ENCODE measurements at regions not wholly inside any gene's neighbourhood (a gene's known extent, or its start where the extent isn't known, plus 50 kb on each side); places are given as distances from the start of the nearest gene placed in this dataset.

DNA sequence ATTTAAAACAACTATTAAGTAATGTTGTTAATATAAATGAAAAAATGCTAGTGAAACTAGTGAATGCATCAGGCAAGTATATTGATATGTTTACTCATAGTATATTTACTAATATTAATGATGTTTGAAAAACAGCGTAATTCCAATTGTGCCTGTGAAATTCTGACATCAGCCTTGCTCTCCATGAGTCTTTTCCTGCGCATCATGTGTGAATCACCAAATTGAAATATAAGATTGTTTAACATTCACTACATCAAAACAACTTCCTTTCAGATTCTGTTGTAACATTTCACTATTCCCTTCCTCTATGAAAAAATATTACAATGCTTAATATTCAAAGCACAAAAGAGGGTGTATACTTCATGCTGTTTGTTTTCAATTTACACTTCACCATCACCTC is 1995.9 kb upstream of the SEL1L start:
- TF ChIP-seq, protein P1, sequence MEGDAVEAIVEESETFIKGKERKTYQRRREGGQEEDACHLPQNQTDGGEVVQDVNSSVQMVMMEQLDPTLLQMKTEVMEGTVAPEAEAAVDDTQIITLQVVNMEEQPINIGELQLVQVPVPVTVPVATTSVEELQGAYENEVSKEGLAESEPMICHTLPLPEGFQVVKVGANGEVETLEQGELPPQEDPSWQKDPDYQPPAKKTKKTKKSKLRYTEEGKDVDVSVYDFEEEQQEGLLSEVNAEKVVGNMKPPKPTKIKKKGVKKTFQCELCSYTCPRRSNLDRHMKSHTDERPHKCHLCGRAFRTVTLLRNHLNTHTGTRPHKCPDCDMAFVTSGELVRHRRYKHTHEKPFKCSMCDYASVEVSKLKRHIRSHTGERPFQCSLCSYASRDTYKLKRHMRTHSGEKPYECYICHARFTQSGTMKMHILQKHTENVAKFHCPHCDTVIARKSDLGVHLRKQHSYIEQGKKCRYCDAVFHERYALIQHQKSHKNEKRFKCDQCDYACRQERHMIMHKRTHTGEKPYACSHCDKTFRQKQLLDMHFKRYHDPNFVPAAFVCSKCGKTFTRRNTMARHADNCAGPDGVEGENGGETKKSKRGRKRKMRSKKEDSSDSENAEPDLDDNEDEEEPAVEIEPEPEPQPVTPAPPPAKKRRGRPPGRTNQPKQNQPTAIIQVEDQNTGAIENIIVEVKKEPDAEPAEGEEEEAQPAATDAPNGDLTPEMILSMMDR (IDR thresholded peaks at IDR 0.05): no peak
- no peak for TF ChIP-seq EP300 (IDR thresholded peaks at IDR 0.05; ENCODE audit: low read depth)
- TF ChIP-seq POLR2A (IDR thresholded peaks at IDR 0.05): no peak
- no peak for TF ChIP-seq POLR2AphosphoS5 (IDR thresholded peaks at IDR 0.05)

Measured in transverse colon (tissue), 4 donors.